OCI-LY7 (cell line): ENCODE measurements at regions not wholly inside any gene's neighbourhood (a gene's known extent, or its start where the extent isn't known, plus 50 kb on each side); places are given as distances from the start of the nearest gene placed in this dataset.

Experiments used
- BruUV-seq: library from RNA; stranded (reverse); fragments of 400-500 nt; replicated peaks from 2 replicates; lab custom pipeline; 2021; lab: Mats Ljungman, UMichigan
- CTCF ChIA-PET: fragments of 300-600 bp; sonication (Branson Sonifier 250); formaldehyde crosslinking; loops from one replicate; lab custom pipeline; 2022; ENCODE audit warnings: antibody characterized with exemption; ENCODE audit not compliant: unreplicated experiment; lab: Charles Lee
- POLR2A ChIA-PET: fragments of 300-600 bp; sonication (Branson Sonifier 250); formaldehyde crosslinking; loops from one replicate; lab custom pipeline; 2022; ENCODE audit warnings: antibody characterized with exemption; lab: Charles Lee
- DNase-seq: peaks from one replicate; pipeline ENCODE4 v3.0.0-alpha.2; 2015; ENCODE audit warnings: low spot score
- H2AFZ ChIP-seq: fragments of 200-600 bp; sonication (generic), shearing (Covaris generic); 2 replicates; pipeline ENCODE4 v1.6.1; 2014; ENCODE audit warnings: mild to moderate bottlenecking, antibody characterized with exemption, low read length, moderate library complexity
- H3K27ac ChIP-seq: fragments of 200-600 bp; sonication (generic); 2 replicates; pipeline ENCODE4 v1.5.1; 2014; ENCODE audit warnings: mixed run types, low read depth, mild to moderate bottlenecking, moderate library complexity, low read length, inconsistent platforms; ENCODE audit not compliant: poor library complexity, severe bottlenecking
- H3K36me3 ChIP-seq: fragments of 200-600 bp; sonication (generic); 2 replicates; pipeline ENCODE4 v1.6.1; 2014; ENCODE audit warnings: mild to moderate bottlenecking, antibody characterized with exemption, low read length, moderate library complexity, mixed read lengths; ENCODE audit not compliant: insufficient read depth
- H3K4me1 ChIP-seq: fragments of 200-600 bp; sonication (generic); 2 replicates; pipeline ENCODE4 v1.5.1; 2014; ENCODE audit warnings: mild to moderate bottlenecking, low read length; ENCODE audit not compliant: insufficient read depth, poor library complexity, severe bottlenecking
- H3K4me2 ChIP-seq: fragments of 200-600 bp; sonication (generic); 2 replicates; pipeline ENCODE4 v1.6.1; 2014; ENCODE audit warnings: mild to moderate bottlenecking, low read length
- H3K4me3 ChIP-seq: fragments of 200-600 bp; sonication (generic); 2 replicates; pipeline ENCODE4 v1.5.1; 2014; ENCODE audit warnings: mild to moderate bottlenecking, low read depth, low read length; ENCODE audit not compliant: poor library complexity, severe bottlenecking
- H3K79me2 ChIP-seq: fragments of 200-600 bp; sonication (generic); 2 replicates; pipeline ENCODE4 v1.6.1; 2016; ENCODE audit warnings: low read depth, mild to moderate bottlenecking, low read length, moderate library complexity, mixed read lengths; ENCODE audit not compliant: insufficient read depth
- H3K9me2 ChIP-seq: fragments of 200-600 bp; sonication (generic); 2 replicates; pipeline ENCODE4 v1.6.1; 2016; ENCODE audit warnings: mild to moderate bottlenecking, low read length, mixed read lengths; ENCODE audit not compliant: insufficient read depth
- H3K9me3 ChIP-seq: fragments of 200-600 bp; sonication (generic); 2 replicates; pipeline ENCODE4 v1.6.1; 2014; ENCODE audit warnings: mild to moderate bottlenecking, mixed run types, low read length, mixed read lengths
- H4K20me1 ChIP-seq: fragments of 200-600 bp; sonication (generic); 2 replicates; pipeline ENCODE4 v1.6.1; 2014; ENCODE audit warnings: mild to moderate bottlenecking, antibody characterized with exemption, low read length, moderate library complexity, mixed read lengths; ENCODE audit not compliant: insufficient read depth
- CTCF ChIP-seq: fragments of 200-600 bp; sonication (generic); conservative IDR thresholded peaks from 2 replicates; pipeline ENCODE4 v1.5.1; 2014; ENCODE audit warnings: mild to moderate bottlenecking, antibody characterized with exemption, low read length, moderate library complexity, mixed read lengths
- EZH2phosphoT487 ChIP-seq: fragments of 200-600 bp; sonication (generic); IDR thresholded peaks from 2 replicates; pipeline ENCODE4 v1.6.1; 2018; ENCODE audit warnings: low read depth, borderline replicate concordance, mild to moderate bottlenecking, mixed run types, antibody characterized with exemption, low read length, moderate library complexity, mixed read lengths
- intact Hi-C: fragments of 100-400 bp; cut with micrococcal nuclease; formaldehyde crosslinking; loops from one replicate; pipeline ENCODE4 v1.10.0; 2022; ENCODE audit not compliant: unreplicated experiment

GRCh38 chr6:71043902-71044301 is 87.0 kb upstream of the B3GAT2 start:
- CTCF ChIA-PET = no interaction called here
- intact Hi-C loops = no loop called here
- Histone ChIP-seq H3K27ac (no peak overlapping the region), H3K9me2 (no peaks in the 10 kb centered on the region), H3K36me3 (no peaks in the 10 kb centered on the region), H2AFZ (no peak overlapping the region), H3K4me2 (no peak overlapping the region), H3K4me1 (no peaks in the 10 kb centered on the region), H3K4me3 (no peak overlapping the region), H3K79me2 (no peaks in the 10 kb centered on the region), H4K20me1 (no peaks in the 10 kb centered on the region), H3K9me3 (no peaks in the 10 kb centered on the region)
- no TSS peak for BruUV-seq
- TF ChIP-seq EZH2phosphoT487 = no peak
- TF ChIP-seq CTCF = no peak
- no peak for DNase-seq
- POLR2A ChIA-PET = no interaction called here

- TF ChIP-seq EZH2phosphoT487 (no peak), CTCF (no peak)
- Histone ChIP-seq H4K20me1 (no peaks in the 10 kb centered on the region), H3K9me3 (no peaks in the 10 kb centered on the region), H3K4me3 (no peak overlapping the region), H3K27ac (no peak overlapping the region), H3K4me2 (no peak overlapping the region), H3K9me2 (no peaks in the 10 kb centered on the region), H2AFZ (no peak overlapping the region), H3K36me3 (no peaks in the 10 kb centered on the region), H3K79me2 (no peaks in the 10 kb centered on the region), H3K4me1 (no peaks in the 10 kb centered on the region)
- ChIA-PET CTCF (no interaction called here), POLR2A (interaction anchor here (0.6 to 1.1 kb wide), 2 partner anchors 13 to 789 kb away, joined by 3 to 4 read pairs; no protein-coding TSS in a partner anchor)
- no TSS peak for BruUV-seq
- no peak for DNase-seq
- intact Hi-C loops = no loop called here
These were observed 87.9 kb upstream of the B3GAT2 start for GRCh38 chr6:71044753-71045152.

- POLR2A ChIA-PET = interaction anchor here (0.6 to 1.1 kb wide), 2 partner anchors 13 to 789 kb away, joined by 3 to 4 read pairs; no protein-coding TSS in a partner anchor
- intact Hi-C loops = no loop called here
These were observed 88.4 kb upstream of the B3GAT2 start for GRCh38 chr6:71045296-71045695.

More at GRCh38 chr6:71045296-71045695, 88.4 kb upstream of the B3GAT2 start:
- H3K4me1 ChIP-seq = no peaks in the 10 kb centered on the region
- H3K4me3 ChIP-seq = no peak overlapping the region
- H4K20me1 ChIP-seq = no peaks in the 10 kb centered on the region
- no peaks in the 10 kb centered on the region for H3K79me2 ChIP-seq
- no TSS peak for BruUV-seq
- no peaks in the 10 kb centered on the region for H3K9me2 ChIP-seq
- TF ChIP-seq CTCF (no peak), EZH2phosphoT487 (no peak)
- no peak overlapping the region for H2AFZ ChIP-seq
- H3K27ac ChIP-seq = no peak overlapping the region
- DNase-seq = no peak
- no peak overlapping the region for H3K4me2 ChIP-seq
- no peaks in the 10 kb centered on the region for H3K36me3 ChIP-seq
- no peaks in the 10 kb centered on the region for H3K9me3 ChIP-seq
- CTCF ChIA-PET = no interaction called here
